Loucy (cell line): ENCODE measurements at regions not wholly inside any gene's neighbourhood (a gene's known extent, or its start where the extent isn't known, plus 50 kb on each side); places are given as distances from the start of the nearest gene placed in this dataset.

Experiments
- EZH2phosphoT487 ChIP-seq: fragments of 200-600 bp; IDR thresholded peaks from 2 replicates; pipeline ENCODE4 v1.6.1; 2018; ENCODE audit warnings: antibody characterized with exemption, mild to moderate bottlenecking, moderate library complexity, borderline replicate concordance
- TF ChIP-seq, protein P1 (sequence below): fragments of 200-600 bp; sonication (generic); conservative IDR thresholded peaks from 2 replicates; pipeline ENCODE4 v1.5.1; 2014; ENCODE audit warnings: mild to moderate bottlenecking, antibody characterized with exemption, low read length

DNA sequence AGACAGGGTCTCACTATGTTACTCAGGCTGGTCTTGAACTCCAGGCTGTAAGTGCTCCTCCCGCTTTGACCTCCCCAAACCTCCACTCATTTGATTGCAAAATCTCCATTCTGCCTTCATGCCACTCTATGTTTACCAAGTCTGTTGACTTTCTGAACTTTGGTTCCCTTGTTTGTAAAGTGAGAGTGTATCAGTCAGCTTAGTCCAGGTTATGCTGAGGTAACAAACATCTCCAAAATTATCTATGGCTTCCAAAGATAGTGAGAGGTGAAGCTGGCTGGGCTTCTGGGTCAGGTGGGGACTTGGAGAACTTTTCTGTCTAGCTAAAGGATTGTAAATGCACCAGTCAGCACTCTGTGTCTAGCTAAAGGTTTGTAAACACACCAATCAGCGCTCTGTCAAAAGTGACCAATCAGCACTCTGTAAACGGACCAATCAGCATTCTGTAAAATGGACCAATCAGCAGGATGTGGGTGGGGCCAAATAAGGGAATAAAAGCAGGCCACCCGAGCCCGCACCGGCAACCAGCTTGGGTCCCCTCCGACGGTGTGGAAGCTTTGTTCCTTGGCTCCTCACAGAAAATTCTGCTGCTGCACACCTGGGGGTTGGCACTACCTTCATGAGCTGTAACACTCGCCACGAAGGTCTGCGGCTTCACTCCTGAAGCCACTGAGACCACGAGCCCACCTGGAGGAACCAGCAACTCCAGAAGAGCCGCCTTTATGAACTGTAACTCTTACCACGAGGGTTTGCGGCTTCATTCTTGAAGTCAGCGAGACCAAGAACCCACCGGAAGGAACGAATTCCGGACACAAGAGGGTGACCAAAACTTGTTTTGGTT lies 109.3 kb downstream of the MIAT start:
- TF ChIP-seq, protein P1, sequence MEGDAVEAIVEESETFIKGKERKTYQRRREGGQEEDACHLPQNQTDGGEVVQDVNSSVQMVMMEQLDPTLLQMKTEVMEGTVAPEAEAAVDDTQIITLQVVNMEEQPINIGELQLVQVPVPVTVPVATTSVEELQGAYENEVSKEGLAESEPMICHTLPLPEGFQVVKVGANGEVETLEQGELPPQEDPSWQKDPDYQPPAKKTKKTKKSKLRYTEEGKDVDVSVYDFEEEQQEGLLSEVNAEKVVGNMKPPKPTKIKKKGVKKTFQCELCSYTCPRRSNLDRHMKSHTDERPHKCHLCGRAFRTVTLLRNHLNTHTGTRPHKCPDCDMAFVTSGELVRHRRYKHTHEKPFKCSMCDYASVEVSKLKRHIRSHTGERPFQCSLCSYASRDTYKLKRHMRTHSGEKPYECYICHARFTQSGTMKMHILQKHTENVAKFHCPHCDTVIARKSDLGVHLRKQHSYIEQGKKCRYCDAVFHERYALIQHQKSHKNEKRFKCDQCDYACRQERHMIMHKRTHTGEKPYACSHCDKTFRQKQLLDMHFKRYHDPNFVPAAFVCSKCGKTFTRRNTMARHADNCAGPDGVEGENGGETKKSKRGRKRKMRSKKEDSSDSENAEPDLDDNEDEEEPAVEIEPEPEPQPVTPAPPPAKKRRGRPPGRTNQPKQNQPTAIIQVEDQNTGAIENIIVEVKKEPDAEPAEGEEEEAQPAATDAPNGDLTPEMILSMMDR, result no peak
- no peak for TF ChIP-seq EZH2phosphoT487
